ENCODE measurements at regions not wholly inside any gene's neighbourhood (a gene's known extent, or its start where the extent isn't known, plus 50 kb on each side); places are given as distances from the start of the nearest gene placed in this dataset.

DNA sequence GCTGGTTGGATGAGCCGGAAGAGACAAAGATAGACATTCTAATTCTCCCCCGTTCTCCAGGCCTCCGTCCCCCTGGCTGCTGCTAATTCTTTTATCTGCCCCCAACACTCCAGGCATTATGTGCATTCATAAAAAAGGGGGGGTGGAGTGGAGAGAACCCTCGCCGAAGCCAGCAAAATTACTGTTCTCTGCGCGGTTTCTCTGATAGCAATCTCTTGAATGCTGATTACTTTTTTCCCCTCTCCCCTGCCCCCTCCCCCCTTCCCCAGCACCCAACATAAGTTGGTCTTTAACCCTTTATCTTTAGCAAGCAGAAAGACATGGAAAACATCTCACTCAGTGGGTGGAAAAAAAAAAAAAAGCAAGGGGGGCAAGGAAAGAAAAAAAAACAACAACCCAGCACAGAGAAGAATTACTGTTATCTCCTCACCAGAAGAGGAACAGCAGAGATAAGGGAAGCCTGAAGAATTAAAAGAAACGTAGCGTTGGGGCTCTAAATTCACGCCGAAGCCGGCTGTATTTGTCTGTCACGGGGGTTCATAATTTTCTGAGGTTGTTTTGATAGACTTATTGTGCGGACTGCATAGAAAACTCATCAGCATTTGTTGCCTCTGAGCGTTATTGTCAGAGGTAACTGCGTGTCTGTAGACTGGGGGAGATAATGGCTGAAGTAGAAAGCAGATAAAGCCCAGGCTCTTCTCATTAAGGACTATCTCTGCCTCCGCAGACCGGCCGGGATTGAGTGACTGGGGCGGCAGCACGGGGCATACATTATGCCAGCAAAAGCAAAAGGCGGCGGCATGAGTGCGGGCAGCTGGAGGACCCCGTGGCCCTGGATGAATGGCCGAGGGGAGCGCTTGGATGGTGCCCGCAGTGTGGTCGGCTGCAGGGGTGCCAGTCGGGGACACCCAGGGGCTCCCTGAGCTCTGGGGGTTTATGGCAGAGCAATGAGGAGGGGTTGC lies 126.9 kb downstream of the MRM1 start:
- no peak for DNase-seq (ENCODE audit: low read depth in 2 of 2, low spot score in 1 of 2)

GRCh38 chr17:36730095-36730808 lies 128.9 kb downstream of the MRM1 start:
- no peak for DNase-seq (ENCODE audit: low read depth in 2 of 2, low spot score in 1 of 2)

- no peak for DNase-seq (ENCODE audit: low read depth in 2 of 2, low spot score in 1 of 2)
Observed at GRCh38 chr17:36730857-36731490, 129.6 kb downstream of the MRM1 start.

GRCh38 chr17:36731811-36732210 lies 130.4 kb downstream of the MRM1 start:
- DNase-seq (ENCODE audit: low read depth in 2 of 2, low spot score in 1 of 2), result no peak

DNA sequence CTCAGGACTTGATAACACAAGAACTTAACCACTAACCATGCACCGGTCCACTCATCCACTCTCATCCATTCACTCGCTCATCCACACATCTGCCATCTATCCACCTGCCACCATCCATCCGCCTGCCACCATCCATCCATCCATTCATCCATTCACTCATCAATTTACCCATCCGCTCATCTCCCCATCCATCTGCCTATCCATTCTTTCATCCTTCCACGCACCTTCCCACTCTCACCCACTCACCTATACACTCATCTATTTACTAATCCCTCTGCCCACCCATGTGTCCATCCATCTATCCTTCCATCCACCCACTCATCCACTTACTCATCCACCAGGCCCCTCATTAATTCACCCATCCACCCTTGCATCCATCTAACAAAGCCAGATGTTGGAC lies 131.0 kb downstream of the MRM1 start:
- no peak for DNase-seq (ENCODE audit: low read depth in 2 of 2, low spot score in 1 of 2)

DNA sequence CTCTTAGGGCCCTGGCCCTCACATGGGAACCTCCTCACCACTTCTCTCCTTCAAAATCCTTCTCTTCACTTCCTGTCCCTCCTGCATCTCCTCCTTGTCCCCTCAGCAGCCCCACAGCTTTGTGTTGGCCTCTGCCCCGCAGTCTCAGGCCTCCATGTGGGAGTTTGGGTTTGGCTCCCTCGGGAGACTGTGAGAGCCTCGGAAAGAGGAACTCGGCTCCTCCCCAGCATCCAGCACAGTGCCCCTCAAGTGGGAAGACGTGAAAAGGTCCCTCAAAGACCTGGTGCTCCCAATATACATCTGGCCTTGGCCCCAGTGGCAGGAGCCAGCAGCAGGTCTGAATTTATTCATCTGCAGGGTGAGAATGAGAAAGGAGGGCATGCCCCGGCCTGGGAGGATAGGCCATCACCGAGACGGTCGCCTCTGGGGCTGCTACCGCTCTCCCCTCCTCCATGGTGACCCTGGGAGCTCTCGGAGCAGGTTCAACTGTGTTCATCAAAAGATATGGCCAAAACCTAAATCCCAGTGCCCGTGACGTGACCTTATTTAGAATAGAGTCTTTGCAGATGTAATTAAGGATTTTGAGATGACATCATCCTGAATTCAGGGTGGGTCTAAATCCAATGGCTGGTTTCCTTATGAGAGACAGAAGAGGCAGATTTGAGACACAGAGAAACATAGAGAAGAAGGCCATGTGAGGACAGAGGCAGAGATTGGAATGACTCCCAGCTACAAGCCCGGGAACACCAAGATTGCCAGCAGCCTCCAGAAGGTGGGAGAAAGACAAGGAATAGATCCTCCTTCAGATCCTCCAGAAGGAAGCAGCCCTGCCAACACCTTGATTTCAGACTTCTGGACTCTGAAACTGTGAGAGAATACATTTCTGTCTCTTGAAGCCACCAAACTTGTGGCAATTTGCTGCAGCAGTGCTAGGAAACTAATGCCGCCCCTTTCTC lies 135.1 kb downstream of the MRM1 start:
- DNase-seq (ENCODE audit: low read depth in 2 of 2, low spot score in 1 of 2), result no peak

DNA sequence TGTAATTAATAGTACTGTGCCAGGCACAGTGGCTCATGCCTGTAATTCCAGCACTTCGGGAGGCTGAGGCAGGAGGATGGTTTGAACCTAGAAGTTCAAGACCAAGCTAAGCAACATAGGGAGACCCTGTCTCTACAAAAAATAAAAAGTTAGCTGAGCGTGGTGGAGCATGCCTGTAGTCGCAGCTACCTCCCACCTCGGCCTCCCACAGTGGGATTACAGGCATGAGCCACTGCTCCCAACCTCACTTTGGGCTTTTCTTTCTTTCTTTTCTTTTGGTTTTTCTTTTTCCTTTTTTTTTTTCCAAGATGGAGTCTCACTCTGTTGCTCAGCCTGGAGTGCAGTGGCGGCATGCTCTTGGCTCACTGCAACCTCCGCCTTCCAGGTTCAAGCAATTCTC lies 137.8 kb downstream of the MRM1 start:
- DNase-seq (ENCODE audit: low read depth in 2 of 2, low spot score in 1 of 2), result no peak

DNA sequence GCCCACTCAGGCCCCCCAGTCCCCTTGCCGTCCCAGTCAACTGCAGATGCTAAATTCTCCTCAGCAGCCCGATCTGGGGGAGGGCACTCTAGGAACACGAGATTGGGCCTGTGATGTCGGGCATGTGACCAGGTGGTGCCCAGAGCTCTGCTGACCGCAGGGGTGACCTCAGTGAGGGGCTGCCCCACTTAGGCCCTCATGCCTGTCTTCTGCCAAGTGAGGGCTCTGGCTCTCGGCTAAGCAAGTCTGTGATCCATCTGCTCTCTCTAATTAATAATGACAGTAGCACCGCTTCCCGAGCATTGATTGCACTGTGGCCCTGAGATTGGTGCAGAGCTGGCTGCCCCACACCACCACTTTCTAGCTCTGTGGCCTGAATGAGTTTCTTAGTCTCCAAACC lies 138.8 kb downstream of the MRM1 start:
- DNase-seq (ENCODE audit: low read depth in 2 of 2, low spot score in 1 of 2), result no peak

DNA sequence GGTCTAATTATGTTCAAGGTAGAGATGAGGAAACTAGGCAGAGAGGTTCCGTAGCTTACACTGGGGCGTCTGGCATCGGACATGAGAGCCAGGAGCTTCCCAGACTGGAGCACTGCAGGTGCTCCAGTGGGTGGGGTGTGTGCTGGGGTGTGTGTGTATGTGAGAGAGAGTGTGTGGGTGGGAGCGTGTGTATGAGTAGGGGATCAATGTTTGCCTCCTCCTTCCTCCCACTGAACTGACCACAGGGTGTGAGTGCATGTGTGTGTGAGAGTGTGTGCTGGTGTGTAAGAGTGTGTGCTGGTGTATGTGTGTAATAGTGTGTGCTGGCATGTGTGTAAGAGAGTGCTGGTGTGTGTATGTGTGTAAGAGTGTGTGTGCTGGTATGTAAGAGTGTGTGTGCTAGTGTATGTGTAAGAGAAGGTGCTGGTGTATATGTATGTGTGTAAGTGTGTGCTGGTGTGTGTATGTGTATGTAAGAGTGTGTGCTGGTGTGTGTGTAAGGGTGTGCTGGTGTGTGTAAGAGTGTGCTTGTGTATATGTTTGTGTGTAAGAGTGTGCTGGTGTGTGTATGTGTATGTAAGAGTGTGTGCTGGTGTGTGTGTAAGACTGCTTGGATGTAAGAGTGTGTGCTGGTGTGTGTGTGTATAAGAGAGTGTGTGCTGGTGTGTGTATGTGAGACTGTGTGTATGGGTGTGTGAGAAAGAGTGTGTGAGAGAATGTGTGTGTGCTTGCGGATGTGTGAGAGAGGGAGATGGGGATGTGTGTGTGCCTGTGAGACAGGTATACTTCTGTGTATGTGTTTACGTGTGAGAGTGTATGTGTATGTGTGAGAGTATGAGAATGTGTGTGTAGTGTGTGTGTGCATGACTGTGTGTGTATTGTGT lies 139.9 kb downstream of the MRM1 start:
- DNase-seq (ENCODE audit: low read depth in 2 of 2, low spot score in 1 of 2), result no peak

DNA sequence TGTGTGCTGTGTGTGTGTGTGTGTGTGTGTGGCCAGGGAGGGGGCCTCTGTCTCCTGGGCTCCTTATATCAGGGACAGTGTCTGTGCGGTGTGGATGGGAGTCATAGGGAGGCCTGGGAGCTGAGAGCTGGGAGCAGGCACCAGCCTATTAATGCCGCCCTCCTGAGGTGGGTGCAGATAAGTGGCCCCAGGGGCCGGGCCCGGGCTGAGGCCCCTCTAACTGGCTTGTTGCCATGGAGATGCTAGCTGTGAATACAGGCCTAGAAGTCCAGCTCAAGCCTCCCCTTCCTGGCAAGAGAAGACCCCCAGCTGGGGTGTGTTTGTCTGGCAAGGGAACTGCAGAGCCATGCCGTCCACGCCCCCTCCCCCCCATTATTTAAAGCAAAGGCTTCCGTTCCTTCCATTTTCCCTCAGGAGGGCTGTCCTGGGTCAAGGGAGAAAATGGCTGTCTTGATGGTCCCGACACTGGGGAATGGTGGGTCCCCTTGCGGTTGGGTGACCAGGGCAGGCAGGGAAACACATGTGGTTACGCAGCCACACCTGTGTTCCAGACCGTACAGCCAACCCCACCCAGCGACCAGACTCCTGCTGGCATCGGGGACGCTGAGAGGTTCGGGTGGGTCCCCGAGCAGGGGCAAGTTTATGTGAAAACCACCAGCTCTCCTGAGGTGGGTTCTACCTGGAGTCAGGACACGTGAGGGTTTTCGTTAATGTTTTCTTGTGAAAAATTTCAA lies 141.1 kb downstream of the MRM1 start:
- DNase-seq (ENCODE audit: low read depth in 2 of 2, low spot score in 1 of 2), result no peak

GRCh38 chr17:36743130-36743529 lies 141.7 kb downstream of the MRM1 start:
- DNase-seq (ENCODE audit: low read depth in 2 of 2, low spot score in 1 of 2), result no peak

GRCh38 chr17:36746381-36747053 lies 145.1 kb downstream of the MRM1 start:
- no peak for DNase-seq (ENCODE audit: low read depth in 2 of 2, low spot score in 1 of 2)

DNA sequence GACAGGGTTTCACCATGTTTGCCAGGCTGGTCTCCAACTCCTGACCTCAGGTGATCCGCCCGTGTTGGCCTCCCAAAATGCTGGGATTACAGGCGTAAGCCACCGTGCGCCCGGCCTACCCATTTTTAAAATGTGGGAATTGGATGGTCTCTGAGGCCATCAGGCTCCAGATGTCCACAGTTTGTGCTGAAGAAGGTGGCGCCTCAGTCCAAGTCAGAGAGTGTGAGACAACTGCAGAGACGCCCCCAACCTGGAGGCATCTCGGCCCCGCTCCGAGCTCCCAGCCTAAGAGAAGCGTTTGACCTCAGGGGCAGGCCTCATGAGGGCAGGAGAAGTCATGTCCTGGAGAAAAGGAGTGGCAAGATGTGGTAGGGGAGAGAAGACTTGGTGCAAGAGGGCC lies 146.5 kb downstream of the MRM1 start:
- DNase-seq (ENCODE audit: low read depth in 2 of 2, low spot score in 1 of 2), result no peak

DNA sequence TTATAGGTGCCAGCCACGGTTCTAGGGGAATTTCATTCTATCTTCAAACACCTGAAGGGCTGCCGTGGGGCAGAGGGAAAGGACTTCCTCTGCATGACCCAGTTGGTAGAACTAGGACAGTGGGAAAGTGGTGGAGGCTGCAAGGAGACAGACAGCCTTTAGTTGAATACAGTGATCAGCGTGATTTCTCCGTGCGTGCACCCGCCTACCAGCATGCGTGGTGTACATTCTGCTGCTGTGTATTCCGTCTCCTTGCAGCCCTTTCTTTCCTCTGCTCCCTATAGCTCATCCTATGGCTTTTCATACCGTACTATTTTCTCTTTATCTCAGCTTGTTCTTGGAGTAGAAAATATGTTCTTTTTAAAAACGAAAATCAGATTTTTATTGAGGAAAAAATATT lies 146.9 kb downstream of the MRM1 start:
- DNase-seq (ENCODE audit: low read depth in 2 of 2, low spot score in 1 of 2), result no peak

DNA sequence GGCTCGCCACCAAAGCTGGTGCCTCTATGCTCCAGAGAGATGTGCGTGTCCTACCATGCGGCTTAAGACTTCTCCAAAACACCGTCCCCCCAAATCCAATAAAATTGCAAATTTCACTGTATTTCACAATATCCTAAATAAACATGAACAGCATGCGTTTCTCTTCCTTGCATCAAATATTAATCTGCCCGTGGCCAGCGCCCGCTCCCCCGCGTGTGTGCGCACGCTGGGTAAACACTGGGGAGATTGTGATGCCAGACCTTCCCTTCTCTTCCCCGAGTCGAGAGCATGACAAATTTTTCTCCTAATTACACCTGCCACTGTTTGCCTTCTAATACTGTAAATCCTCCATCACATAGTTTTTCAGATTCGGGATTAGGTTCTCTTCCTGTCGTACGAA lies 148.1 kb downstream of the MRM1 start:
- DNase-seq (ENCODE audit: low read depth in 2 of 2, low spot score in 1 of 2), result no peak

DNA sequence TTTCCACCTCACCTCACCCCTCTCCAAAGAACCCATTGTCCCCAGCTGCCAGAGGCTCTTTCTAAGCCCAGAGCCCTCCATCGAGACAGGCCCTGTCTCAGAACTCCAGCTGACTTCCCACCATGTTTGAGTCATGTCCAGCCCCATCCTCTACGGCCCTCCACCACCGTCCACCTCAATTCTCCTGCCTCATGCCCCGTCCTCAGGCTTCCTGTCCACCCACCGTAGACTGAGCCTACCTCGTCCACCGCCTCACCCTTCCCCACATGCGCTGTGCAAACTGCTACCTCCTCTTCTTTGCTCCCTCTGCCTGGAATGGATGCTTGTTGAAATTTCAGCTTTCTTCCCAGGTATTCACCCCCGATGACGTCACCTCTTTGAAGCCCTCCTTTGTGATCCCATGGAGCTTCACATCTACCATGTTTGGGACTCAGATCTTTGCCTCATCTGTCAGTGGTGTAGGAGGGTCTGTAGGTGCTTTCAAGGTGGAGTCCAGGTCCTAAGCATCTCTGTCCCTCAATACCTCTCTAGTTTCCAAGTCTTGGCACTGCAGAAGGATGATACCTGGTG lies 149.0 kb downstream of the MRM1 start:
- DNase-seq (ENCODE audit: low read depth in 2 of 2, low spot score in 1 of 2), result no peak

GRCh38 chr17:36752096-36752888 lies 150.9 kb downstream of the MRM1 start:
- DNase-seq (ENCODE audit: low read depth in 2 of 2, low spot score in 1 of 2), result no peak

All from stimulated activated CD8-positive, alpha-beta memory T cell treated with anti-CD3 and anti-CD28 coated beads, Interleukin-4, amount 100 ng/mL, for 4 hours (primary cell).